Liver (tissue), 8 donors: ENCODE measurements at regions not wholly inside any gene's neighbourhood (a gene's known extent, or its start where the extent isn't known, plus 50 kb on each side); places are given as distances from the start of the nearest gene placed in this dataset.

Source experiments
- DNase-seq: peaks from one replicate; pipeline ENCODE4 v3.0.0-alpha.2; 2017; ENCODE audit warnings: low spot score
- H3K27ac ChIP-seq, 2 donors: one replicate each; pipeline ENCODE4 v1.7.0; 2013; ENCODE audit warnings: inconsistent platforms in 2 of 2, low read length in 2 of 2, control low read depth in 1 of 2, low read depth in 1 of 2, mild to moderate bottlenecking in 1 of 2
- H3K27me3 ChIP-seq, 4 donors: one replicate each; pipeline versions ENCODE4 v1.6.1 to v1.7.0; 2013; ENCODE audit warnings: low read length in 3 of 4, inconsistent platforms in 1 of 4, mild to moderate bottlenecking in 1 of 4, moderate library complexity in 1 of 4; ENCODE audit not compliant: control insufficient read depth in 4 of 4, insufficient read depth in 4 of 4
- H3K36me3 ChIP-seq, 4 donors: one replicate each; pipeline versions ENCODE4 v1.6.1 to v1.7.0; 2013; ENCODE audit warnings: low read length in 3 of 4, mild to moderate bottlenecking in 3 of 4, low read depth in 1 of 4, moderate library complexity in 1 of 4; ENCODE audit not compliant: control insufficient read depth in 4 of 4, insufficient read depth in 3 of 4
- H3K4me1 ChIP-seq, 4 donors: one replicate each; pipeline versions ENCODE4 v1.6.1 to v1.7.0; 2013; ENCODE audit warnings: low read length in 3 of 4, mild to moderate bottlenecking in 3 of 4, moderate library complexity in 1 of 4; ENCODE audit not compliant: control insufficient read depth in 4 of 4, insufficient read depth in 4 of 4
- H3K4me3 ChIP-seq, 3 donors: one replicate each; pipeline versions ENCODE4 v1.6.1 to v1.7.0; 2013; ENCODE audit warnings: low read length in 3 of 3, control low read depth in 1 of 3, low read depth in 1 of 3, mild to moderate bottlenecking in 1 of 3
- H3K9ac ChIP-seq, 2 donors: one replicate each; pipeline ENCODE4 v1.7.0; 2013; ENCODE audit warnings: low read length in 2 of 2, mild to moderate bottlenecking in 2 of 2, moderate library complexity in 2 of 2, control low read depth in 1 of 2, low read depth in 1 of 2
- H3K9me3 ChIP-seq, 4 donors: one replicate each; pipeline versions ENCODE4 v1.6.1 to v1.7.0; 2013; ENCODE audit warnings: low read length in 3 of 4; ENCODE audit not compliant: control insufficient read depth in 4 of 4
- EGR1 ChIP-seq, 2 donors: IDR thresholded peaks; 2 replicates each; pipeline ENCODE4 v1.6.1; 2016 to 2018; ENCODE audit warnings: antibody characterized with exemption in 2 of 2, low read depth in 2 of 2
- FOXA1 ChIP-seq: IDR thresholded peaks from 2 replicates; pipeline ENCODE4 v1.6.1; 2016; ENCODE audit warnings: antibody characterized with exemption
- FOXA2 ChIP-seq: IDR thresholded peaks from 2 replicates; pipeline ENCODE4 v1.6.1; 2016; ENCODE audit warnings: antibody characterized with exemption
- GABPA ChIP-seq, 2 donors: IDR thresholded peaks in 1 of 2; conservative IDR thresholded peaks in 1 of 2; 2 replicates each; pipeline ENCODE4 v1.6.1; 2016; ENCODE audit warnings: antibody characterized with exemption in 2 of 2, mild to moderate bottlenecking in 1 of 2, moderate library complexity in 1 of 2
- HNF4A ChIP-seq, 2 donors: conservative IDR thresholded peaks; 2 replicates each; pipeline ENCODE4 v1.6.1; 2016; ENCODE audit warnings: antibody characterized with exemption in 2 of 2, mild to moderate bottlenecking in 2 of 2
- HNF4G ChIP-seq: IDR thresholded peaks from 2 replicates; pipeline ENCODE4 v1.6.1; 2016; ENCODE audit warnings: antibody characterized with exemption
- JUND ChIP-seq, 2 donors: IDR thresholded peaks; 2 replicates each; pipeline ENCODE4 v1.6.1; 2016; ENCODE audit warnings: antibody characterized with exemption in 2 of 2
- NR2F2 ChIP-seq: IDR thresholded peaks from 2 replicates; pipeline ENCODE4 v1.6.1; 2016; ENCODE audit warnings: antibody characterized with exemption
- RAD21 ChIP-seq, 2 donors: IDR thresholded peaks; 2 replicates each; pipeline ENCODE4 v1.6.1; 2016; ENCODE audit warnings: antibody characterized with exemption in 2 of 2, mild to moderate bottlenecking in 2 of 2
- RXRA ChIP-seq, 2 donors: IDR thresholded peaks; 2 replicates each; pipeline ENCODE4 v1.6.1; 2017 to 2018; ENCODE audit warnings: antibody characterized with exemption in 2 of 2, mild to moderate bottlenecking in 1 of 2
- SP1 ChIP-seq: IDR thresholded peaks from 2 replicates; pipeline ENCODE4 v1.6.1; 2018; ENCODE audit warnings: antibody characterized with exemption, mild to moderate bottlenecking
- TAF1 ChIP-seq: conservative IDR thresholded peaks from 2 replicates; pipeline ENCODE4 v1.6.1; 2016; ENCODE audit warnings: antibody characterized with exemption, mild to moderate bottlenecking
- YY1 ChIP-seq: IDR thresholded peaks from 2 replicates; pipeline ENCODE4 v1.6.1; 2016; ENCODE audit warnings: antibody characterized with exemption, mild to moderate bottlenecking
- ZBTB33 ChIP-seq: IDR thresholded peaks from 2 replicates; pipeline ENCODE4 v1.6.1; 2016; ENCODE audit warnings: antibody characterized with exemption
- WGBS: extraction: QIAGEN DNeasy Blood & Tissue Kit; methylation state at CpG from one replicate; pipeline ENCODE4 v1.1.7; 2013; 5-methylcytosine and 5-hydroxymethylcytosine counted together
- TF ChIP-seq, protein P1 (sequence below): IDR thresholded peaks from 2 replicates; pipeline ENCODE4 v1.6.1; 2016; ENCODE audit warnings: antibody characterized with exemption, mild to moderate bottlenecking
- TF ChIP-seq, protein P2 (sequence below): IDR thresholded peaks from 2 replicates; pipeline ENCODE4 v1.6.1; 2016; ENCODE audit warnings: antibody characterized with exemption
- TF ChIP-seq, protein P3 (sequence below): IDR thresholded peaks from 2 replicates; pipeline ENCODE4 v1.6.1; 2016; ENCODE audit warnings: antibody characterized with exemption
- TF ChIP-seq, protein P4 (sequence below): fragments of 150-350 bp; IDR thresholded peaks from 2 replicates; pipeline ENCODE4 v1.5.1; 2017; ENCODE audit warnings: improper control_type of control experiment, low read depth, low read length; ENCODE audit not compliant: missing input control
- donor health status: healthy.
- donor health status: healthy.
- donor health status: healthy.
- donor health status: healthy.
- donor health status: healthy.

- TF ChIP-seq FOXA2 (no peak), HNF4A (conservative IDR thresholded peaks at IDR 0.05) (no peak), EGR1 (IDR thresholded peaks at IDR 0.05; ENCODE audit: low read depth in 2 of 2) (no peak), NR2F2 (no peak)
- H3K9me3 ChIP-seq, result no peaks in the 10 kb centered on the region
- H3K36me3 ChIP-seq, result no peaks in the 10 kb centered on the region
- H3K4me1 ChIP-seq, result no peaks in the 10 kb centered on the region
- no peaks in the 10 kb centered on the region for H3K27me3 ChIP-seq
- no peak for DNase-seq
- H3K9ac ChIP-seq, result no peak overlapping the region
- WGBS, result 90% methylated on average over 3 of the region's 3 CpGs
- H3K4me3 ChIP-seq, result no peak overlapping the region
- no peak overlapping the region for H3K27ac ChIP-seq
These were observed 605.5 kb downstream of the EPHA4 start for GRCh38 chr2:220966636-220967035.

GRCh38 chr2:220969348-220969747, 602.8 kb downstream of the EPHA4 start:
- DNase-seq, result no peak
- Histone ChIP-seq H3K36me3 (no peaks in the 10 kb centered on the region), H3K4me3 (no peak overlapping the region), H3K9me3 (no peaks in the 10 kb centered on the region), H3K27ac (no peak overlapping the region), H3K9ac (no peak overlapping the region), H3K27me3 (no peaks in the 10 kb centered on the region), H3K4me1 (no peaks in the 10 kb centered on the region)
- 83% methylated on average over 3 of the region's 3 CpGs for WGBS
- TF ChIP-seq, protein P1, sequence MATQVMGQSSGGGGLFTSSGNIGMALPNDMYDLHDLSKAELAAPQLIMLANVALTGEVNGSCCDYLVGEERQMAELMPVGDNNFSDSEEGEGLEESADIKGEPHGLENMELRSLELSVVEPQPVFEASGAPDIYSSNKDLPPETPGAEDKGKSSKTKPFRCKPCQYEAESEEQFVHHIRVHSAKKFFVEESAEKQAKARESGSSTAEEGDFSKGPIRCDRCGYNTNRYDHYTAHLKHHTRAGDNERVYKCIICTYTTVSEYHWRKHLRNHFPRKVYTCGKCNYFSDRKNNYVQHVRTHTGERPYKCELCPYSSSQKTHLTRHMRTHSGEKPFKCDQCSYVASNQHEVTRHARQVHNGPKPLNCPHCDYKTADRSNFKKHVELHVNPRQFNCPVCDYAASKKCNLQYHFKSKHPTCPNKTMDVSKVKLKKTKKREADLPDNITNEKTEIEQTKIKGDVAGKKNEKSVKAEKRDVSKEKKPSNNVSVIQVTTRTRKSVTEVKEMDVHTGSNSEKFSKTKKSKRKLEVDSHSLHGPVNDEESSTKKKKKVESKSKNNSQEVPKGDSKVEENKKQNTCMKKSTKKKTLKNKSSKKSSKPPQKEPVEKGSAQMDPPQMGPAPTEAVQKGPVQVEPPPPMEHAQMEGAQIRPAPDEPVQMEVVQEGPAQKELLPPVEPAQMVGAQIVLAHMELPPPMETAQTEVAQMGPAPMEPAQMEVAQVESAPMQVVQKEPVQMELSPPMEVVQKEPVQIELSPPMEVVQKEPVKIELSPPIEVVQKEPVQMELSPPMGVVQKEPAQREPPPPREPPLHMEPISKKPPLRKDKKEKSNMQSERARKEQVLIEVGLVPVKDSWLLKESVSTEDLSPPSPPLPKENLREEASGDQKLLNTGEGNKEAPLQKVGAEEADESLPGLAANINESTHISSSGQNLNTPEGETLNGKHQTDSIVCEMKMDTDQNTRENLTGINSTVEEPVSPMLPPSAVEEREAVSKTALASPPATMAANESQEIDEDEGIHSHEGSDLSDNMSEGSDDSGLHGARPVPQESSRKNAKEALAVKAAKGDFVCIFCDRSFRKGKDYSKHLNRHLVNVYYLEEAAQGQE, result no peak
- no peak for TF ChIP-seq FOXA1
- TF ChIP-seq RXRA (IDR thresholded peaks at IDR 0.05), result no peak
- no peak for TF ChIP-seq ZBTB33
- no peak for TF ChIP-seq YY1
- TF ChIP-seq FOXA2, result no peak
- TF ChIP-seq RAD21 (IDR thresholded peaks at IDR 0.05), result no peak
- TF ChIP-seq HNF4G, result no peak
- no peak for TF ChIP-seq NR2F2
- no peak for TF ChIP-seq HNF4A (conservative IDR thresholded peaks at IDR 0.05)
- TF ChIP-seq, protein P2, sequence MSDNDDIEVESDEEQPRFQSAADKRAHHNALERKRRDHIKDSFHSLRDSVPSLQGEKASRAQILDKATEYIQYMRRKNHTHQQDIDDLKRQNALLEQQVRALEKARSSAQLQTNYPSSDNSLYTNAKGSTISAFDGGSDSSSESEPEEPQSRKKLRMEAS, result no peak
- TF ChIP-seq, protein P3, sequence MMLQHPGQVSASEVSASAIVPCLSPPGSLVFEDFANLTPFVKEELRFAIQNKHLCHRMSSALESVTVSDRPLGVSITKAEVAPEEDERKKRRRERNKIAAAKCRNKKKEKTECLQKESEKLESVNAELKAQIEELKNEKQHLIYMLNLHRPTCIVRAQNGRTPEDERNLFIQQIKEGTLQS, result no peak
- TF ChIP-seq EGR1 (IDR thresholded peaks at IDR 0.05; ENCODE audit: low read depth in 2 of 2), result no peak
- no peak for TF ChIP-seq TAF1
- no peak for TF ChIP-seq SP1
- TF ChIP-seq JUND (IDR thresholded peaks at IDR 0.05), result no peak
- no peak for TF ChIP-seq GABPA (IDR thresholded peaks at IDR 0.05 in 1 of 2, conservative IDR thresholded peaks at IDR 0.05 in 1 of 2)
- TF ChIP-seq, protein P4, sequence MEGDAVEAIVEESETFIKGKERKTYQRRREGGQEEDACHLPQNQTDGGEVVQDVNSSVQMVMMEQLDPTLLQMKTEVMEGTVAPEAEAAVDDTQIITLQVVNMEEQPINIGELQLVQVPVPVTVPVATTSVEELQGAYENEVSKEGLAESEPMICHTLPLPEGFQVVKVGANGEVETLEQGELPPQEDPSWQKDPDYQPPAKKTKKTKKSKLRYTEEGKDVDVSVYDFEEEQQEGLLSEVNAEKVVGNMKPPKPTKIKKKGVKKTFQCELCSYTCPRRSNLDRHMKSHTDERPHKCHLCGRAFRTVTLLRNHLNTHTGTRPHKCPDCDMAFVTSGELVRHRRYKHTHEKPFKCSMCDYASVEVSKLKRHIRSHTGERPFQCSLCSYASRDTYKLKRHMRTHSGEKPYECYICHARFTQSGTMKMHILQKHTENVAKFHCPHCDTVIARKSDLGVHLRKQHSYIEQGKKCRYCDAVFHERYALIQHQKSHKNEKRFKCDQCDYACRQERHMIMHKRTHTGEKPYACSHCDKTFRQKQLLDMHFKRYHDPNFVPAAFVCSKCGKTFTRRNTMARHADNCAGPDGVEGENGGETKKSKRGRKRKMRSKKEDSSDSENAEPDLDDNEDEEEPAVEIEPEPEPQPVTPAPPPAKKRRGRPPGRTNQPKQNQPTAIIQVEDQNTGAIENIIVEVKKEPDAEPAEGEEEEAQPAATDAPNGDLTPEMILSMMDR, result no peak
